ENCODE measurements at regions not wholly inside any gene's neighbourhood (a gene's known extent, or its start where the extent isn't known, plus 50 kb on each side); places are given as distances from the start of the nearest gene placed in this dataset.
A peak's percentile ranks its signal among the peaks of the same experiment; 100 is the strongest.

DNA sequence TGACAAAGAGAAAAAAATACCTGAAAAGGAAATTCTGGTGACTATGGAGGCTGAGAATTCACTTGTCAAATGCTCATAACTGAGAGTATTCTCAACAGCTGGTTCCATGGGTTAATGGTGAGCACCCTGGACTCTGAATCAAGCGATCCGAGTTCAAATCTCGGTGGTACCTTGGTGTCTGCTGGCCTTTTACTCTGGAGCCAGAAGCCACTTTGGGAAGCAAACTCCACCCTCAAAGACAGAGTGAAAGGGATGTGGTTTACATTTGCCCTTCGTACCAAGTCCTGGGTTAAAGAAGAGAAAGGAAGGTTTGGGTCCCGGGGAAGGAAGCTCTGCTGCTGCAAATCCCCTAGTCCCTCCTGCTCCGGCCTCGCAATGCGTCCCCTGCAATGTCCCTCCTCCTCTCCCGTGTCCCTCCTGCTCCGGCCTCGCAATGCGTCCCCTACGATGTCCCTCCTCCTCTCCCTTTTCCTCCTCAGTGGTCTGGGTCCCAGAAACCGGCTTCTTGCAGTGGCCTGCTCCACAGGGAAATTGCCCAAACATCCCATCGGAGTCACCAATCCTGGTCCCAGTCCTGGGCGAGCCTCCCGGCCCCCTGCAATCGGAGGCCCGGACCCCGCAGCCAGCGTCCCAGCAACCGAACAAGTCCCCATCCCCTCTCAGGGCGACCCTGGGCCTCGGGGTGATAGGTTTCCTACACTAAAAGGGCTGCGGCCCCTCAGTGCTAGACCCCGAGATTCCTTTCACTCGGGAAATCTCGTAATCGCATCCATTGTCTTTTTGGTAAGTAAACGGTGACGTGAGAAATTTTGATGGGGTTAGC is 129.4 kb downstream of the PPIAL4G start:
- Histone ChIP-seq H3K4me2 (ENCODE audit: insufficient read depth, low read length) (no peak overlapping the region; the same call in 1 of the 2 replicates), H3K4me1 (replicated peaks in 1 of 2; ENCODE audit: control insufficient read depth in 2 of 2, insufficient read depth in 2 of 2, low read length in 2 of 2) (peaks cover 0 to 5% of the 10 kb centered on the region in 2 experiments; a peak in 1 of 5 replicates), H3K9me3 (replicated peaks; ENCODE audit: control insufficient read depth, insufficient read depth, low read depth, low read length) (no peaks in the 10 kb centered on the region; the same call in 1 of the 2 replicates), H2AFZ (ENCODE audit: low read depth, low read length) (0 out of 2 replicates have a peak overlapping the region, but pooled peaks have one; percentile 49), H3K36me3 (ENCODE audit: control insufficient read depth, insufficient read depth, low read length) (no peaks in the 10 kb centered on the region), H3K79me2 (ENCODE audit: control insufficient read depth, insufficient read depth, low read length) (no peaks in the 10 kb centered on the region), H3K4me3 (no peak overlapping the region), H4K20me1 (replicated peaks; ENCODE audit: control insufficient read depth, insufficient read depth, low read length) (no peaks in the 10 kb centered on the region), H3K9ac (ENCODE audit: insufficient read depth in 1 of 2, low read depth in 2 of 2, low read length in 2 of 2) (peak overlapping the region in 1 of 2 experiments; percentile 70; a peak in 1 of 4 replicates), H3K9me1 (ENCODE audit: control insufficient read depth, insufficient read depth, low read length) (no peaks in the 10 kb centered on the region), H3K27ac (ENCODE audit: extremely low read depth, low read depth, low read length) (no peak overlapping the region), H3K27me3 (ENCODE audit: control insufficient read depth in 2 of 2, insufficient read depth in 2 of 2, low read length in 2 of 2) (peaks cover 19 to 40% of the 10 kb centered on the region in 2 experiments)
- peak; percentile 21 to 63 (median 26) for DNase-seq (ENCODE audit: extremely low read depth in 1 of 4, low spot score in 3 of 4)
- 24% methylated on average over 29 of the region's 31 CpGs for WGBS (ENCODE audit: insufficient coverage, low coverage, missing lambda C conversion rate)
- peak; percentile 77 for FAIRE-seq
- ATAC-seq: peak; percentile 88
- intact Hi-C loops (cut with micrococcal nuclease) (no loop called here), in situ Hi-C loops (cut with MboI) (loop anchor here (25.0 kb wide), 2 partner anchors 184 to 409 kb away; no protein-coding TSS in a partner anchor)
- BruUV-seq (replicated peaks): TSS peak; percentile 97
- CTCF ChIA-PET (ENCODE audit: low intra/inter-chr PET ratio): no interaction called here
- POLR2A ChIA-PET: interaction anchor here (2.5 kb wide), 1 partner anchor 19 kb away, joined by 8 read pairs; no protein-coding TSS in a partner anchor
- TF ChIP-seq ARHGAP35 (IDR thresholded peaks at IDR 0.05; ENCODE audit: partially characterized antibody) (no peak), NR2C1 (IDR thresholded peaks at IDR 0.05) (no peak), NR2C1 (tag; IDR thresholded peaks at IDR 0.05) (no peak), TAL1 (IDR thresholded peaks at IDR 0.05) (no peak), CTBP1 (IDR thresholded peaks at IDR 0.05; ENCODE audit: borderline replicate concordance) (peak; percentile 75), PML (IDR thresholded peaks at IDR 0.05; ENCODE audit: low read length) (no peak), POLR3A (IDR thresholded peaks at IDR 0.05; ENCODE audit: borderline replicate concordance, extremely low read depth, insufficient read depth, insufficient read length) (peak; percentile 87), RUNX1 (IDR thresholded peaks at IDR 0.05; ENCODE audit: low read depth) (no peak), MTA1 (IDR thresholded peaks at IDR 0.05; ENCODE audit: borderline replicate concordance) (peak; percentile 52; the same call in 1 of the 2 replicates), HNRNPUL1 (IDR thresholded peaks at IDR 0.05; ENCODE audit: low read length) (no peak), ZBTB17 (CRISPR knock-in tag; IDR thresholded peaks at IDR 0.05) (no peak), ESRRA (IDR thresholded peaks at IDR 0.05; ENCODE audit: borderline replicate concordance, low read depth) (peak; percentile 67), RBM34 (IDR thresholded peaks at IDR 0.05; ENCODE audit: borderline replicate concordance, insufficient read depth, low read length) (no peak), SMAD3 (CRISPR knock-in tag; conservative IDR thresholded peaks at IDR 0.05) (no peak), FOSL1 (tag; conservative IDR thresholded peaks at IDR 0.05) (0 out of 2 replicates have a peak, but pooled peaks have one; percentile 23)
- TF ChIP-seq, protein P1, sequence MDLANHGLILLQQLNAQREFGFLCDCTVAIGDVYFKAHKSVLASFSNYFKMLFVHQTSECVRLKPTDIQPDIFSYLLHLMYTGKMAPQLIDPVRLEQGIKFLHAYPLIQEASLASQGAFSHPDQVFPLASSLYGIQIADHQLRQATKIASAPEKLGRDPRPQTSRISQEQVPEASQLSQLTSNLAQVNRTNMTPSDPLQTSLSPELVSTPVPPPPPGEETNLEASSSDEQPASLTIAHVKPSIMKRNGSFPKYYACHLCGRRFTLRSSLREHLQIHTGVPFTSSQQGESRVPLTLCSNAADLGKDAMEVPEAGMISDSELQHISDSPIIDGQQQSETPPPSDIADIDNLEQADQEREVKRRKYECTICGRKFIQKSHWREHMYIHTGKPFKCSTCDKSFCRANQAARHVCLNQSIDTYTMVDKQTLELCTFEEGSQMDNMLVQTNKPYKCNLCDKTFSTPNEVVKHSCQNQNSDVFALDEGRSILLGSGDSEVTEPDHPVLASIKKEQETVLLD (IDR thresholded peaks at IDR 0.05): no peak
- TF ChIP-seq, protein P2, sequence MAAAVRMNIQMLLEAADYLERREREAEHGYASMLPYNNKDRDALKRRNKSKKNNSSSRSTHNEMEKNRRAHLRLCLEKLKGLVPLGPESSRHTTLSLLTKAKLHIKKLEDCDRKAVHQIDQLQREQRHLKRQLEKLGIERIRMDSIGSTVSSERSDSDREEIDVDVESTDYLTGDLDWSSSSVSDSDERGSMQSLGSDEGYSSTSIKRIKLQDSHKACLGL (CRISPR knock-in tag; IDR thresholded peaks at IDR 0.05; ENCODE audit: borderline replicate concordance, poor library complexity, severe bottlenecking): no peak
- TF ChIP-seq, protein P3, sequence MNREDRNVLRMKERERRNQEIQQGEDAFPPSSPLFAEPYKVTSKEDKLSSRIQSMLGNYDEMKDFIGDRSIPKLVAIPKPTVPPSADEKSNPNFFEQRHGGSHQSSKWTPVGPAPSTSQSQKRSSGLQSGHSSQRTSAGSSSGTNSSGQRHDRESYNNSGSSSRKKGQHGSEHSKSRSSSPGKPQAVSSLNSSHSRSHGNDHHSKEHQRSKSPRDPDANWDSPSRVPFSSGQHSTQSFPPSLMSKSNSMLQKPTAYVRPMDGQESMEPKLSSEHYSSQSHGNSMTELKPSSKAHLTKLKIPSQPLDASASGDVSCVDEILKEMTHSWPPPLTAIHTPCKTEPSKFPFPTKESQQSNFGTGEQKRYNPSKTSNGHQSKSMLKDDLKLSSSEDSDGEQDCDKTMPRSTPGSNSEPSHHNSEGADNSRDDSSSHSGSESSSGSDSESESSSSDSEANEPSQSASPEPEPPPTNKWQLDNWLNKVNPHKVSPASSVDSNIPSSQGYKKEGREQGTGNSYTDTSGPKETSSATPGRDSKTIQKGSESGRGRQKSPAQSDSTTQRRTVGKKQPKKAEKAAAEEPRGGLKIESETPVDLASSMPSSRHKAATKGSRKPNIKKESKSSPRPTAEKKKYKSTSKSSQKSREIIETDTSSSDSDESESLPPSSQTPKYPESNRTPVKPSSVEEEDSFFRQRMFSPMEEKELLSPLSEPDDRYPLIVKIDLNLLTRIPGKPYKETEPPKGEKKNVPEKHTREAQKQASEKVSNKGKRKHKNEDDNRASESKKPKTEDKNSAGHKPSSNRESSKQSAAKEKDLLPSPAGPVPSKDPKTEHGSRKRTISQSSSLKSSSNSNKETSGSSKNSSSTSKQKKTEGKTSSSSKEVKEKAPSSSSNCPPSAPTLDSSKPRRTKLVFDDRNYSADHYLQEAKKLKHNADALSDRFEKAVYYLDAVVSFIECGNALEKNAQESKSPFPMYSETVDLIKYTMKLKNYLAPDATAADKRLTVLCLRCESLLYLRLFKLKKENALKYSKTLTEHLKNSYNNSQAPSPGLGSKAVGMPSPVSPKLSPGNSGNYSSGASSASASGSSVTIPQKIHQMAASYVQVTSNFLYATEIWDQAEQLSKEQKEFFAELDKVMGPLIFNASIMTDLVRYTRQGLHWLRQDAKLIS (CRISPR knock-in tag; IDR thresholded peaks at IDR 0.05): no peak

Data from K562 (cell line).